GM18520 (cell line): ENCODE measurements at regions not wholly inside any gene's neighbourhood (a gene's known extent, or its start where the extent isn't known, plus 50 kb on each side); places are given as distances from the start of the nearest gene placed in this dataset.
"Not testable (repeated sequence)": the region's sequence is repeated elsewhere in the genome, so short reads cannot be mapped to it uniquely, and the experiment has no call there.

Experiments
- ATAC-seq: cut with Tn5 transposase; IDR thresholded peaks from one replicate; pipeline ENCODE4 v1.9.1; 2021; ENCODE audit not compliant: unreplicated experiment

DNA sequence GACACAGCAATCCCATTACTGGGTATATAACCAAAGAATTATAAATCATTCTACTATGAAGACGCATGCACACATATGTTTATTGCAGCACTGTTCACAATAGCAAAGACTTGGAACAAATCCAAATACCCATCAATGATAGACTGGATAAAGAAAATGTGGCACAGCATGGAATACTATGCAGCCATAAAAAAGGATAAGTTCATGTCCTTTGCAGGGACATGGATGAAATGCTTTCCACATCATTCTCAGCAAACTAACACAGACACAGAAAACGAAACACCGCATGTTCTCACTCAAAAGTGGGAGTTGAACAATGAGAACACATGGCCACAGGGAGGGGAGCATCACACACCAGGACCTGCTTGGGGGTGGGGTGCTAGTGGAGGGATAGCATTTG, 613.0 kb downstream of the RFPL4B start:
- ATAC-seq: not testable (repeated sequence)

GRCh38 chr6:112967974-112968373, 620.8 kb downstream of the RFPL4B start:
- ATAC-seq: no peak

DNA sequence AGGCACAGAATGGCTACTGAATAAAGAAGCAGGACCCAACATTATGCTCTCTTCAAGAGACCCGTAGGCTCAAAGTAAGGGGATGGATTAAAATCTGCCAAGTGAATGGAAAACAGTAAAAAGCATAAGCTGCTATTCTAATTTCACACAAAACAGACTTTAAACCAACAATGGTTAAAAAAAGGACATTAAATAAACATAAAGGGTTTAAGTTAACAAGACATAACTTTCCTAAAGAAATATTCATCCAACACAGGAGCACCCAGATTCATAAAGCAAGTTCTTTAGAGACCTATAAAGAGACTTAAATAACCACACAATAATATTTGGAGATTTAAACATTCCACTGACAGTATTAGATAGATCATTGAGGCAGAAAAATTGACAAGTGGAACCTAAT, 624.5 kb downstream of the RFPL4B start:
- ATAC-seq: no peak

DNA sequence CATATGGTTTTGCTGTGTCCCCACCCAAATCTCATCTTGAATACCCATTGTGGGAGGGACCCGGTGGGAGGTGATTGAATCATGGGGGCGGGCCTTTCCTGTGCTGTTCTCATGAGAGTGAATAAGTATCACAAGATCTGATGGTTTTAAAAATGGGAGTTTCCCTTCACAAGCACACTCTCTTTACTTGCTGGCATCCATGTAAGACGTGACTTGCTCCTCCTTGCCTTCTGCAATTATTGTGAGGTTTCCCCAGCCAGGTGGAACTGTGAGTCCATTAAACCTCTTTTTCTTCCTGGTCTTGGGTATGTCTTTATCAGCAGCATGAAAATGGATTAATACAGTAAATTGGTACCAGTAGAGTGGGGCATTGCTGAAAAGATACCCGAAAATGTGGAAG, 627.8 kb downstream of the RFPL4B start:
- not testable (repeated sequence) for ATAC-seq

- not testable (repeated sequence) for ATAC-seq
Observed at GRCh38 chr6:112976579-112976978, 629.4 kb downstream of the RFPL4B start.

DNA sequence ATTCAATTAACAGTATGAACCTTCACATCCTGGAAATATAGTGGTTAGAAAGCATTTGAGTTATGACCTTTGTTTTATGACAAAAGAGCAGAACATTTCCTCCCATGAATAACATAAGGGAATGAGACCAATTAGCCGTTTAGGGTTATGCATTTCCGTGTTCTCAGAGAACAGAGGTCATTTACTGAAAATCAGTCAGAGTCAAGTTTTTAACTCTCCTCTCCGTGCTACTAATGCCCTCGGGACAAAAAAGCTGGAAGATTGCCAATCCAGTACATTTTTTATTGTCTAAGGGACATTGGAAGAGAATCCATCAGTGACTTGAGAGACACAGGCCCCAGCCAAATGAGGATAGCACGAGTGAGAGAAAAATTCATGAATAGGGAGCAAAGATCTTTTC, 632.7 kb downstream of the RFPL4B start:
- ATAC-seq: no peak

GRCh38 chr6:112980676-112981075, 633.5 kb downstream of the RFPL4B start:
- no peak for ATAC-seq

GRCh38 chr6:112983713-112984261, 636.7 kb downstream of the RFPL4B start:
- no peak for ATAC-seq

- ATAC-seq: no peak
Observed at GRCh38 chr6:112984899-112985298, 637.8 kb downstream of the RFPL4B start.

DNA sequence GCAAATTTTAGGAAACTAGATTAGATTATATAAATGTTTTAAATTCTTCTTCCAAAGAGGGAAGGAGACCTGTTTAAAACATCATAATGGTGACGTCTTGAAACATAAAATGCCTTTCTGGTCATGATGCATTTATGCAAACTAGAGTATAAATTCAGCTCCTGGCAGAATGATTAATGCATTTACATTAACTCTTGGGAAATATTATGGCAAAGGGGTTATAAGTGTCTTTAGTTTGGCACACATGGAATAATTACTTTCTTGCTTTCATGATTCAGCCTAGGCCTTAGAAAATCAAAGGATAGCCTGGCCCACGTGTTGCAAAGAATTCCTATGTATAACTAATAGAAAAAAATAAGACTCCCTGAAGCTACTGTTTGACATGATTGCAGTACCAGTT, 639.2 kb downstream of the RFPL4B start:
- ATAC-seq: no peak

DNA sequence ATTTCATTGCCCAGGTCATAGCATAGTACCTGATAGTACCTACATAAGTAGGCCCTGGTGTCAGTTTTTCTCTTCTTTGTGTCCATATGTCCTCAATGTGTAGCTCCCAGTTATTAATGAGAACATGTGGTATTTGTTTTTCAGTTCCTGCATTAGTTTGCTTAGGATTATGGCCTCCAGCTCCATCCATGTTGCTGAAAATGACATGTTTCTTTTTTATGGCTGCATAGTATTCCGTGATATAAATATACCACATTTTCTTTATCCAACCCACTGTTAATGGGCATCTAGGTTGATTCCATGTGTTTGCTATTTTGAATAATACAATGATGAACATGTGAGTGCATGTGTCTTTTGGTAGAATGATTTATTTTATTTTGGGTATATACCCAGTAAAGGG, 641.6 kb downstream of the RFPL4B start:
- ATAC-seq: no peak

GRCh38 chr6:112990971-112991370, 643.8 kb downstream of the RFPL4B start:
- ATAC-seq: no peak

DNA sequence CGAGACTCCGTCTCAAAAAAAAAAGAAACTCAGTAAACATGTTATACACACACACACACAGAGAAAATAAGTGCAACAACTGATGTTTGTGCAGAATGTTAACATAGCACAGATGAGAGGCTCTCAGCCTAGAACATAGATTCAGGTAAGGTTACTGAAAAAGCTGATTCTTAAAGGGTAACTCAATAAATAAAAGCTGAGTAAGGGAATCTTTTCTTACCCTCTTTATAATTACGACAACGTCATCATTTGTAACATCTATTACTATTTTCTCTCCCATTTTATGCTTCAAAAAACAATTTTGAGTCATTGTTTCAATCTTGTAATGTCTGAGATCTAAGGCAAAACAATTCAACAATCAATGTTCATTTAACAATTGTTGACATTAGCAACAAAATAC, 644.8 kb downstream of the RFPL4B start:
- no peak for ATAC-seq

GRCh38 chr6:112997421-112998085, 650.4 kb downstream of the RFPL4B start:
- ATAC-seq: no peak

DNA sequence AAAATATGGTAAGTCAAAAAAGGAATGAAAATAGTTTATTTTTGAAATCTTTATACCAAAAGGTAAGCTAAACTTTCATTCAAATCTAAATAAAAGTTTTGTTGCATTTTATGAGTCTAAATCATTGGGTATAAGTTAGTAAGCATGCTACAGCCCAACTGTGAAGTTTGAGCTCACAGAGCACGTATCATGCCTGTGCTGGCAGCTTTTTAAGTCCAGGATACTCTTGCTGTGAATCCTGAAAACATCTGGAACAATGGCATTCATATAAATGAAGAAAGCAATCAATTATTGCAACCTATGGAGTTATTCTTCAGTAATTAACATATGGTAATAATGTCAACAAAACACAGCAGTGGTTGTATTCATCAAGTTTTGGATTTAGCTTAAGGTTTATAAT, 656.9 kb downstream of the RFPL4B start:
- no peak for ATAC-seq

- ATAC-seq: no peak
Observed at GRCh38 chr6:113004470-113005270, 657.5 kb downstream of the RFPL4B start.

DNA sequence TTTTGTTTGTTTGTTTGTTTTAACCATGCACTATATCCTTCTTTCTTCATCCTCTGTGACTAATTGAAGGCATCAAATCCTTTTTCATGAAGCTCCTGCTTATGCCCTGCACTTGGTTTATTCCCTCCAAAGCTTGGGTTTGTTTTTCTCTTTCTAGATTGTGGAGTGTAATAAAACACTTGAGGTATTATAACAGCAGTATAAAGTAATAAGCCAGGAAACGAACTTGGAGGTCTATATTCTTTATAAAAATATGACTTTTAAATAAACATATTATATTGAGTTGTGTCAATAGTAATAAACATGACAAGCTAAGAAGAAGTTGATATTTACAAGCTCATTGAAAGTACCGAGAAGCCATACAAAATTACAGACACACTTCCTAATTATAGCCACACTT, 659.4 kb downstream of the RFPL4B start:
- ATAC-seq: no peak

DNA sequence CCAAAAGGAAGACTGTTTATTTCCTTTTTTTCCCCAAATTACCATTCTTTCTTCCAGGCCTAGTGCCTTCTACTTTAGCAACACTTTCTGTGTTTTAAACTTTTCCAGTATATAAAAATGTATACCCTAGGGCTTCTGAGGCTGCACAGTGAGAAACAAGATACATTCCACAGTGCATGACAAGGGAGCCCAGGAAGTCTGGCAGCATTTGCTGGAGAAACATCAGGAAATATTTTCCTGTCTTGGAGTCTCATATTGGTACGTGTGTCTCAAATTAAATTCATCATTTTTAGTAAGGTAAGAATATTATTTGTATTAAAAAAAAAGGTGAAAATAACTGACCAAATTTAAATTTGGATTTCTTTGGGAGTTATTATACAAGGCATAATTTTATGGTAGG, 662.6 kb downstream of the RFPL4B start:
- ATAC-seq: no peak

GRCh38 chr6:113010196-113010989, 663.3 kb downstream of the RFPL4B start:
- no peak for ATAC-seq

DNA sequence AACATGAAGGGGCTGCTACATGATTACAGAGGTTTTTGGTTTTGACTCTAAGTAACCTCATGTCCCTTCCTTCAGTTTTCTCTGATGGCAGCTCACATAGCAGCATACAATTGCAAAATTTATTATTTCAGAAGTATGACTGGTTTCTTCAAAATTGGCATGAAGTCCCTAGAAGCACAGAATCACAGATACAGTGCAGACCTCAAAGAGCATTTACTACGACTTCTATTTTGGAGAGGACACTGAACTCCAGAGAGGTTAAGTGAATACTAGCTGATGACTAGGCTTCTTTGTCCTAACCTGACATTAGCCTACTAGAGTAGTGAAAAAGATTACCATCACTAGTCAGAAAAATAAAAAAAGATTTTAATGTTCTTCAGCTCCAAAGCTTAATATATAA, 664.3 kb downstream of the RFPL4B start:
- ATAC-seq: no peak

DNA sequence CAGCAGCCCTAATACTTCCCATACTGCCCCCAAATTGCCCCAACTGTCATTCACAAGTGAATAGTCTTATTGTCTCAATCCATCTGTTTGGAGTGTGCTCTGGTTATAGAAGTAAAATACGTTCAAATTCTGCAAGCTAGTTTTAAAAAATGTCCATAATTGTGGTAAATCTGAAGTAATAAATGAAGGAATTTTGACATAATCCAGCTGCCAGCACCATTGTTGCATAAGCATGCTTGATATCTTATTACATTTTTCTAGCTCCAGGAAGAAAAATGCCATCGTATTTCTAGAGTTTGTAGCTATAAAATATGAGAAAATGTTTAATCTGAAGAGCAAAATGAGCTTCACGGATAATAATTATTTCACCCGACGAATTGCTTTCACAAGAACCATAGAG, 664.7 kb downstream of the RFPL4B start:
- ATAC-seq: no peak

DNA sequence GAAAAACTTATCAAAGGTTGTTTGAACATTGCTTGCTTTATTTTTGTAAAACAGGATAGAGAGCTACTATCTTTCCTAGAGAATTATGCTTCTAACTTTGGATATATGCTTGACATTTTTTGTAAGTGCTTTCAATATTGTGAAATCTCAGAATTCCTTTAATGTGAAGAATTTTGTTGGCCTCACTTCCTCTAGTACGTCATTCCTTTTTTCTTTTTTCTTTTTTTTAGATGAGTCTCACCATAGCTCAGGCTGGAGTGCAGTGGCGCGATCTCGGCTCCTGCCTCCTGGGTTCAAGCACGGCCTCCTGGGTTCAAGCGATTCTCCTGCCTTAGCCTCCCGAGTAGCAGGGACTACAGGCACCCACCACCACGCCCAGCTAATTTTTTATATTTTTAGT, 668.1 kb downstream of the RFPL4B start:
- no peak for ATAC-seq
